Neuronal stem cell (in vitro differentiated cells): ENCODE measurements at regions not wholly inside any gene's neighbourhood (a gene's known extent, or its start where the extent isn't known, plus 50 kb on each side); places are given as distances from the start of the nearest gene placed in this dataset.
A peak's percentile ranks its signal among the peaks of the same experiment; 100 is the strongest.

Experiments
- DNase-seq: peaks from one replicate; pipeline ENCODE4 v3.0.0-alpha.2; 2013; ENCODE audit warnings: low spot score
- H2AFZ ChIP-seq: one replicate; pipeline ENCODE4 v1.6.1; 2013; ENCODE audit warnings: mild to moderate bottlenecking, low read length, inconsistent platforms
- H2AK5ac ChIP-seq: 2 replicates; pipeline ENCODE4 v1.6.1; 2013; ENCODE audit warnings: low read depth, mild to moderate bottlenecking, inconsistent platforms, low read length, moderate library complexity, mixed read lengths
- H2BK120ac ChIP-seq: 2 replicates; pipeline ENCODE4 v1.6.1; 2013; ENCODE audit warnings: low read depth, mild to moderate bottlenecking, inconsistent platforms, low read length, moderate library complexity, mixed read lengths
- H2BK12ac ChIP-seq: one replicate; pipeline ENCODE4 v1.6.1; 2013; ENCODE audit warnings: low read length, inconsistent platforms
- H2BK15ac ChIP-seq: 2 replicates; pipeline ENCODE4 v1.6.1; 2013; ENCODE audit warnings: mild to moderate bottlenecking, low read length, inconsistent platforms, mixed read lengths
- H2BK5ac ChIP-seq: one replicate; pipeline ENCODE4 v1.6.1; 2013; ENCODE audit warnings: inconsistent platforms, mild to moderate bottlenecking, low read length, moderate library complexity
- H3K14ac ChIP-seq: one replicate; pipeline ENCODE4 v1.6.1; 2013; ENCODE audit warnings: low read length, inconsistent platforms
- H3K18ac ChIP-seq: 2 replicates; pipeline ENCODE4 v1.6.1; 2013; ENCODE audit warnings: low read length, inconsistent platforms
- H3K23ac ChIP-seq: 2 replicates; pipeline ENCODE4 v1.6.1; 2013; ENCODE audit warnings: low read depth, mild to moderate bottlenecking, mixed read lengths, low read length, inconsistent platforms; ENCODE audit not compliant: poor library complexity
- H3K27ac ChIP-seq: replicated peaks from 3 replicates; pipeline ENCODE4 v1.5.1; 2013; ENCODE audit warnings: low read length, inconsistent platforms
- H3K27me3 ChIP-seq, 3 experiments: 2 replicates each; pipeline ENCODE4 v1.6.1; 2013; ENCODE audit warnings: low read length in 3 of 3, mild to moderate bottlenecking in 2 of 3, inconsistent platforms in 1 of 3, low read depth in 1 of 3, mixed read lengths in 1 of 3, moderate library complexity in 1 of 3; ENCODE audit not compliant: control insufficient read depth in 3 of 3, insufficient read depth in 3 of 3
- H3K36me3 ChIP-seq, 2 donors: replicated peaks in 1 of 2; 2 replicates each; pipeline ENCODE4 v1.6.1; 2013; ENCODE audit warnings: low read length in 2 of 2; ENCODE audit not compliant: control insufficient read depth in 2 of 2, insufficient read depth in 2 of 2
- H3K4ac ChIP-seq: 2 replicates; pipeline ENCODE4 v1.6.1; 2013; ENCODE audit warnings: inconsistent platforms, mild to moderate bottlenecking, low read length, moderate library complexity
- H3K4me1 ChIP-seq, 2 donors: 1 replicate in 1 of 2; 2 replicates in 1 of 2; pipeline ENCODE4 v1.6.1; 2013; ENCODE audit warnings: low read length in 2 of 2, low read depth in 1 of 2; ENCODE audit not compliant: control insufficient read depth in 2 of 2, insufficient read depth in 1 of 2
- H3K4me2 ChIP-seq: one replicate; pipeline ENCODE4 v1.6.1; 2013; ENCODE audit warnings: mild to moderate bottlenecking, low read length, inconsistent platforms; ENCODE audit not compliant: insufficient read depth, poor library complexity, severe bottlenecking
- H3K4me3 ChIP-seq, 2 donors: 2 replicates each; pipeline ENCODE4 v1.5.1; 2013; ENCODE audit warnings: low read length in 2 of 2, mild to moderate bottlenecking in 2 of 2, inconsistent platforms in 1 of 2, moderate library complexity in 1 of 2
- H3K79me1 ChIP-seq: one replicate; pipeline ENCODE4 v1.6.1; 2013; ENCODE audit warnings: low read depth, mild to moderate bottlenecking, inconsistent platforms, low read length, moderate library complexity
- H3K9ac ChIP-seq: one replicate; pipeline ENCODE4 v1.6.1; 2013; ENCODE audit warnings: mild to moderate bottlenecking, low read depth, low read length, inconsistent platforms; ENCODE audit not compliant: poor library complexity
- H3K9me3 ChIP-seq, 2 donors: replicated peaks in 1 of 2; 2 replicates each; pipeline versions ENCODE3 to v1.6.1; 2013; ENCODE audit warnings: low read length in 2 of 2, mild to moderate bottlenecking in 2 of 2, inconsistent platforms in 1 of 2, low read depth in 1 of 2, mixed read lengths in 1 of 2, moderate library complexity in 1 of 2; ENCODE audit not compliant: control insufficient read depth in 2 of 2, insufficient read depth in 1 of 2
- H4K8ac ChIP-seq: one replicate; pipeline ENCODE4 v1.6.1; 2013; ENCODE audit warnings: low read depth, mild to moderate bottlenecking, inconsistent platforms, low read length, moderate library complexity
- H4K91ac ChIP-seq: one replicate; pipeline ENCODE4 v1.6.1; 2013; ENCODE audit warnings: low read length, low read depth, mild to moderate bottlenecking, inconsistent platforms; ENCODE audit not compliant: poor library complexity
- WGBS, 2 donors: extraction: QIAGEN DNeasy Blood & Tissue Kit; methylation state at CpG; one replicate each; pipeline ENCODE4 v1.1.7; 2013; ENCODE audit warnings: missing lambda C conversion rate in 2 of 2, mixed read lengths in 1 of 2; ENCODE audit not compliant: insufficient read length in 2 of 2, insufficient replicate concordance in 1 of 2; ENCODE audit errors: extremely low coverage in 2 of 2; 5-methylcytosine and 5-hydroxymethylcytosine counted together

DNA sequence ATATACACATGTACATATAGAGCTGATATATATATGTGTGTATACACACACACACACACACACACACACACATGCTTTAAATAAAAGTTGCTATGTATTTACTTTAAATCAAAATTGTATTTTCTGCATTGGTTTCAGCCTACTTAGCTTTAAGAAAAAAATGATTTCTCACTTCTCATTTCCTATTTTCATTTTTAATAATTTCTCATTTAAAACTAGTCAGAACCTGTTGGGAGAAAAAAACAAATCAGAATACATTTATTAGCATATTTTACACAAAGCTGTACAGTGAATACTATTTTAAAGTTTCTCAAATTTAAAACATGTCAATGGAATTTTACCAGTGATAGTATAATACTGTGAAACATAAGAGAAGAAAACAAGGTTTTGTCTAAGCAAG, 681.8 kb downstream of the CENPC start:
- Histone ChIP-seq H3K4ac (no peak overlapping the region), H3K14ac (no peak overlapping the region), H4K91ac (no peak overlapping the region), H3K4me2 (no peak overlapping the region), H2BK5ac (no peak overlapping the region), H2BK15ac (no peak overlapping the region), H3K4me1 (no peaks in the 10 kb centered on the region), H3K79me1 (no peaks in the 10 kb centered on the region), H3K36me3 (no peaks in the 10 kb centered on the region), H3K23ac (no peak overlapping the region), H2AFZ (no peak overlapping the region), H2BK12ac (no peak overlapping the region), H4K8ac (no peak overlapping the region), H3K9me3 (no peaks in the 10 kb centered on the region), H3K27me3 (no peaks in the 10 kb centered on the region), H2BK120ac (no peak overlapping the region), H2AK5ac (no peak overlapping the region), H3K4me3 (no peak overlapping the region), H3K27ac (no peak overlapping the region), H3K18ac (no peak overlapping the region), H3K9ac (no peak overlapping the region)
- no peak for DNase-seq

DNA sequence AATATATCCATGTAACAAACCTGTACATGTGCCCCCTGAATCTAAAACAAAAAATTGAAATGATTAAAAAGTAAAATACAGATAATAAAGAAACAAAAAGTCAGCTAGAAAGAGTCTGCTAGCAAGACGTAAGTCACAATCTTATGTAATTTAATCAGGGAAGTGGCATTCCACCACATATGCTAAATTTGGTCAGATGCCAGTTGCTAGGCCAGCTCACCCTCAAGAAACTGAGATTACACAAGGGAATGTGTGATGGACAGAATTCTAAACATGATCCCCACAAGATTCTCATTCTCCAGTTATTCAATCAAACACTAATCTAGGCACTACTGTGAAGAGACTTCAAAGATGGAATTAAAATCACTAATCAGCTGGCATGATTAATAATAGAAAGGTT, 689.3 kb downstream of the CENPC start:
- no peak overlapping the region for H4K8ac ChIP-seq
- no peak overlapping the region for H4K91ac ChIP-seq
- no peak overlapping the region for H3K9ac ChIP-seq
- no peak overlapping the region for H2AFZ ChIP-seq
- no peaks in the 10 kb centered on the region for H3K4me1 ChIP-seq
- no peak overlapping the region for H3K4ac ChIP-seq
- no peak overlapping the region for H2BK5ac ChIP-seq
- no peak overlapping the region for H3K4me2 ChIP-seq
- H2AK5ac ChIP-seq = no peak overlapping the region
- no peak overlapping the region for H2BK120ac ChIP-seq
- no peaks in the 10 kb centered on the region for H3K36me3 ChIP-seq
- DNase-seq = no peak
- H3K79me1 ChIP-seq = no peaks in the 10 kb centered on the region
- no peaks in the 10 kb centered on the region for H3K9me3 ChIP-seq
- no peak overlapping the region for H3K4me3 ChIP-seq
- H2BK15ac ChIP-seq = no peak overlapping the region
- H3K14ac ChIP-seq = no peak overlapping the region
- H3K18ac ChIP-seq = no peak overlapping the region
- no peak overlapping the region for H2BK12ac ChIP-seq
- no peak overlapping the region for H3K27ac ChIP-seq
- no peaks in the 10 kb centered on the region for H3K27me3 ChIP-seq
- WGBS, 2 donors = no CpG with 5 or more reads among the region's 1 CpG
- H3K23ac ChIP-seq = no peak overlapping the region

DNA sequence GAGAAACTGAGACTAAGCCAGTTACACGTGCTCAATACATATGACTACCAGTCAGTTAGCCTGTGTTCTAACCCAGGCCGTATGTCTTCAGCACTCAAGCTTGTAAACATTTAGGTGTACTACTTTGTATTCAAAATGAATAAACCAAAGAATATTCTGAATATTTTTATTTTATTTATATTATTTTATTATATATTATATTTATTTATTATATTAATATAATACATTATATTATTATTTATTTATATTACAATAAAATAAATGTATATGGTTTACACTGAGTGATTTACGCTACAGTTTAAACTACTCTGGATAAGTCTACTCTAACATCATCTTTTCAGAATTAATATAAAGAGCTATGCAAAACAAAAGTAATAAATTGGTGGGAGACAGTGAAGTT, 691.5 kb downstream of the CENPC start:
- H2BK15ac ChIP-seq = no peak overlapping the region
- no peak overlapping the region for H4K91ac ChIP-seq
- H3K4me1 ChIP-seq = no peaks in the 10 kb centered on the region
- H3K23ac ChIP-seq = no peak overlapping the region
- no peaks in the 10 kb centered on the region for H3K9me3 ChIP-seq
- H3K4ac ChIP-seq = no peak overlapping the region
- no peak overlapping the region for H3K4me2 ChIP-seq
- H4K8ac ChIP-seq = no peak overlapping the region
- H2AK5ac ChIP-seq = no peak overlapping the region
- H2BK5ac ChIP-seq = no peak overlapping the region
- no peak overlapping the region for H2BK120ac ChIP-seq
- no peaks in the 10 kb centered on the region for H3K36me3 ChIP-seq
- no peaks in the 10 kb centered on the region for H3K79me1 ChIP-seq
- no peak overlapping the region for H3K14ac ChIP-seq
- no peak for DNase-seq
- no peak overlapping the region for H3K9ac ChIP-seq
- no peak overlapping the region for H2BK12ac ChIP-seq
- H3K4me3 ChIP-seq = no peak overlapping the region
- H3K18ac ChIP-seq = no peak overlapping the region
- H3K27me3 ChIP-seq = no peaks in the 10 kb centered on the region
- no peak overlapping the region for H3K27ac ChIP-seq
- WGBS, 2 donors = no CpG with 5 or more reads among the region's 3 CpGs
- H2AFZ ChIP-seq = no peak overlapping the region

DNA sequence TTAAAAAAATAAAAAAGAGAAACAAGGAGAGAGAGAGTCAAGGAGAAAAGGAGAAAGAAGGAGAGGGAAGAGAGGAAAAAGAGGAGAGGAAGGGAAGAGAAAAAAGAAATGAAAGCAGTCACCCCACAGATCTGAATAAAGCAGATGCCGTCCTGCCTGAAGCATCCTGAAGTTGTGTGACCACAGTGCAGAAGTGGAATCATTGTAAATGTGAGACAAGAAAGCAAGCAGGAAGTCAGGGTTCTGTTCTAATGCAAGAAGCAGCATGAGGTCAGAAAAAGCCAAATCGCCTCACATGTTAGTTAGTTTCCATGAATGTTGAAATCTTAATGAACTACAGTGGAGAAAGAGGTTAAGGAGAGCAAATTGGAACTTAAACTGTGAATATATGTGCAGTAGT, 692.5 kb downstream of the CENPC start:
- H3K4me3 ChIP-seq = no peak overlapping the region
- H2AFZ ChIP-seq = peak overlapping the region; percentile 24
- H3K79me1 ChIP-seq = no peaks in the 10 kb centered on the region
- H2BK120ac ChIP-seq = no peak overlapping the region
- H3K4me2 ChIP-seq = no peak overlapping the region
- no peak overlapping the region for H2BK12ac ChIP-seq
- no peaks in the 10 kb centered on the region for H3K4me1 ChIP-seq
- no peak overlapping the region for H3K18ac ChIP-seq
- H4K91ac ChIP-seq = no peak overlapping the region
- H3K23ac ChIP-seq = no peak overlapping the region
- no peaks in the 10 kb centered on the region for H3K27me3 ChIP-seq
- no peak overlapping the region for H2AK5ac ChIP-seq
- no peak overlapping the region for H3K9ac ChIP-seq
- no peak overlapping the region for H4K8ac ChIP-seq
- no peak for DNase-seq
- no peak overlapping the region for H2BK15ac ChIP-seq
- WGBS, 2 donors = no CpG with 5 or more reads among the region's 2 CpGs
- no peaks in the 10 kb centered on the region for H3K36me3 ChIP-seq
- H3K4ac ChIP-seq = no peak overlapping the region
- no peak overlapping the region for H3K27ac ChIP-seq
- no peaks in the 10 kb centered on the region for H3K9me3 ChIP-seq
- no peak overlapping the region for H3K14ac ChIP-seq
- H2BK5ac ChIP-seq = no peak overlapping the region
